GM18502 (cell line): ENCODE measurements at regions not wholly inside any gene's neighbourhood (a gene's known extent, or its start where the extent isn't known, plus 50 kb on each side); places are given as distances from the start of the nearest gene placed in this dataset.

Experiments
- ATAC-seq: cut with Tn5 transposase; IDR thresholded peaks from one replicate; pipeline ENCODE4 v1.9.1; 2021; ENCODE audit warnings: mild to moderate bottlenecking; ENCODE audit not compliant: unreplicated experiment, poor library complexity

- no peak for ATAC-seq
Measured at GRCh38 chr5:105501315-105501714, 1938.7 kb upstream of the NUDT12 start.

- no peak for ATAC-seq
Measured at GRCh38 chr5:105475401-105475800, 1912.8 kb upstream of the NUDT12 start.

- ATAC-seq: no peak
Measured at GRCh38 chr5:105462377-105462776, 1899.8 kb upstream of the NUDT12 start.

- no peak for ATAC-seq
Measured at GRCh38 chr5:105460721-105461120, 1898.1 kb upstream of the NUDT12 start.

- ATAC-seq: no peak
Measured at GRCh38 chr5:105453216-105453807, 1890.7 kb upstream of the NUDT12 start.

- ATAC-seq: no peak
Measured at GRCh38 chr5:105448271-105448670, 1885.7 kb upstream of the NUDT12 start.

GRCh38 chr5:105430516-105430915 is 1867.9 kb upstream of the NUDT12 start:
- ATAC-seq: no peak

- ATAC-seq: no peak
Measured at GRCh38 chr5:105428451-105429380, 1866.1 kb upstream of the NUDT12 start.

GRCh38 chr5:105414067-105414466 is 1851.5 kb upstream of the NUDT12 start:
- ATAC-seq: no peak

- no peak for ATAC-seq
Measured at GRCh38 chr5:105413406-105413990, 1850.9 kb upstream of the NUDT12 start.

- ATAC-seq: no peak
Measured at GRCh38 chr5:105409695-105410094, 1847.1 kb upstream of the NUDT12 start.

- no peak for ATAC-seq
Measured at GRCh38 chr5:105407200-105407599, 1844.6 kb upstream of the NUDT12 start.

- no peak for ATAC-seq
Measured at GRCh38 chr5:105397749-105398148, 1835.2 kb upstream of the NUDT12 start.

GRCh38 chr5:105392710-105393149 is 1830.1 kb upstream of the NUDT12 start:
- ATAC-seq: no peak

- ATAC-seq: no peak
Measured at GRCh38 chr5:105392122-105392709, 1829.6 kb upstream of the NUDT12 start.

- no peak for ATAC-seq
Measured at GRCh38 chr5:105380126-105380525, 1817.5 kb upstream of the NUDT12 start.

GRCh38 chr5:105371169-105371568 is 1808.6 kb upstream of the NUDT12 start:
- no peak for ATAC-seq

- no peak for ATAC-seq
Measured at GRCh38 chr5:105350486-105351140, 1788.0 kb upstream of the NUDT12 start.

- no peak for ATAC-seq
Measured at GRCh38 chr5:105331558-105331957, 1769.0 kb upstream of the NUDT12 start.

- no peak for ATAC-seq
Measured at GRCh38 chr5:105330185-105330584, 1767.6 kb upstream of the NUDT12 start.
